ENCODE measurements at regions not wholly inside any gene's neighbourhood (a gene's known extent, or its start where the extent isn't known, plus 50 kb on each side); places are given as distances from the start of the nearest gene placed in this dataset.
"Not testable (repeated sequence)": the region's sequence is repeated elsewhere in the genome, so short reads cannot be mapped to it uniquely, and the experiment has no call there.

- DNase-seq (ENCODE audit: low read depth in 1 of 2, low spot score in 1 of 2), result no peak
- Histone ChIP-seq H3K36me3 (no peaks in the 10 kb centered on the region), H3K27ac (no peak overlapping the region), H3K4me1 (ENCODE audit: low read depth) (no peaks in the 10 kb centered on the region), H3K27me3 (no peaks in the 10 kb centered on the region), H3K4me3 (no peak overlapping the region), H3K9me3 (ENCODE audit: low read depth) (no peaks in the 10 kb centered on the region)
- TF ChIP-seq CTCF (IDR thresholded peaks at IDR 0.05; ENCODE audit: low read depth, low read length), result no peak
These were observed 368.7 kb downstream of the CDH19 start for GRCh38 chr18:66235206-66235605.

GRCh38 chr18:66226782-66227181 lies 377.1 kb downstream of the CDH19 start:
- H3K9me3 ChIP-seq (ENCODE audit: low read depth), result no peaks in the 10 kb centered on the region
- H3K27me3 ChIP-seq, result no peaks in the 10 kb centered on the region
- no peak overlapping the region for H3K27ac ChIP-seq
- no peak overlapping the region for H3K4me3 ChIP-seq
- no peak for DNase-seq (ENCODE audit: low read depth in 1 of 2, low spot score in 1 of 2)
- TF ChIP-seq CTCF (IDR thresholded peaks at IDR 0.05; ENCODE audit: low read depth, low read length), result no peak
- H3K4me1 ChIP-seq (ENCODE audit: low read depth), result no peaks in the 10 kb centered on the region
- H3K36me3 ChIP-seq, result no peaks in the 10 kb centered on the region

GRCh38 chr18:66223317-66223716 lies 380.6 kb downstream of the CDH19 start:
- H3K4me1 ChIP-seq (ENCODE audit: low read depth); H3K4me3 ChIP-seq; DNase-seq (ENCODE audit: low read depth in 1 of 2, low spot score in 1 of 2); H3K9me3 ChIP-seq (ENCODE audit: low read depth); H3K27me3 ChIP-seq; H3K27ac ChIP-seq; H3K36me3 ChIP-seq: not testable (repeated sequence)

GRCh38 chr18:66222174-66222573 lies 381.7 kb downstream of the CDH19 start:
- no peak overlapping the region for H3K27ac ChIP-seq
- H3K9me3 ChIP-seq (ENCODE audit: low read depth), result no peaks in the 10 kb centered on the region
- TF ChIP-seq CTCF (IDR thresholded peaks at IDR 0.05; ENCODE audit: low read depth, low read length), result no peak
- no peaks in the 10 kb centered on the region for H3K4me1 ChIP-seq (ENCODE audit: low read depth)
- no peaks in the 10 kb centered on the region for H3K36me3 ChIP-seq
- no peak overlapping the region for H3K4me3 ChIP-seq
- no peaks in the 10 kb centered on the region for H3K27me3 ChIP-seq
- no peak for DNase-seq (ENCODE audit: low read depth in 1 of 2, low spot score in 1 of 2)

- H3K4me1 ChIP-seq (ENCODE audit: low read depth), result no peaks in the 10 kb centered on the region
- no peak for DNase-seq (ENCODE audit: low read depth in 1 of 2, low spot score in 1 of 2)
- no peaks in the 10 kb centered on the region for H3K27me3 ChIP-seq
- TF ChIP-seq CTCF (IDR thresholded peaks at IDR 0.05; ENCODE audit: low read depth, low read length), result no peak
- H3K9me3 ChIP-seq (ENCODE audit: low read depth), result no peaks in the 10 kb centered on the region
- no peak overlapping the region for H3K4me3 ChIP-seq
- H3K27ac ChIP-seq, result no peak overlapping the region
- H3K36me3 ChIP-seq, result no peaks in the 10 kb centered on the region
These were observed 384.1 kb downstream of the CDH19 start for GRCh38 chr18:66219817-66220216.

GRCh38 chr18:66211749-66212148 lies 392.1 kb downstream of the CDH19 start:
- Histone ChIP-seq H3K4me1 (ENCODE audit: low read depth) (no peaks in the 10 kb centered on the region), H3K36me3 (no peaks in the 10 kb centered on the region), H3K9me3 (ENCODE audit: low read depth) (no peaks in the 10 kb centered on the region), H3K27me3 (no peaks in the 10 kb centered on the region), H3K27ac (no peak overlapping the region), H3K4me3 (no peak overlapping the region)
- no peak for TF ChIP-seq CTCF (IDR thresholded peaks at IDR 0.05; ENCODE audit: low read depth, low read length)
- DNase-seq (ENCODE audit: low read depth in 1 of 2, low spot score in 1 of 2), result no peak
